ENCODE measurements at regions not wholly inside any gene's neighbourhood (a gene's known extent, or its start where the extent isn't known, plus 50 kb on each side); places are given as distances from the start of the nearest gene placed in this dataset.

GRCh38 chr5:162544905-162545304 is 477.3 kb downstream of the GABRG2 start:
- H3K36me3 ChIP-seq (ENCODE audit: control insufficient read depth, insufficient read depth, low read length): no peaks in the 10 kb centered on the region
- H3K79me2 ChIP-seq (ENCODE audit: control insufficient read depth, insufficient read depth, low read length): no peaks in the 10 kb centered on the region
- no peaks in the 10 kb centered on the region for H4K20me1 ChIP-seq (ENCODE audit: control insufficient read depth, extremely low read depth, insufficient read depth, low read length)
- no peak for TF ChIP-seq EZH2 (IDR thresholded peaks at IDR 0.05; ENCODE audit: low read length, missing control alignments)
- TF ChIP-seq, protein P1, sequence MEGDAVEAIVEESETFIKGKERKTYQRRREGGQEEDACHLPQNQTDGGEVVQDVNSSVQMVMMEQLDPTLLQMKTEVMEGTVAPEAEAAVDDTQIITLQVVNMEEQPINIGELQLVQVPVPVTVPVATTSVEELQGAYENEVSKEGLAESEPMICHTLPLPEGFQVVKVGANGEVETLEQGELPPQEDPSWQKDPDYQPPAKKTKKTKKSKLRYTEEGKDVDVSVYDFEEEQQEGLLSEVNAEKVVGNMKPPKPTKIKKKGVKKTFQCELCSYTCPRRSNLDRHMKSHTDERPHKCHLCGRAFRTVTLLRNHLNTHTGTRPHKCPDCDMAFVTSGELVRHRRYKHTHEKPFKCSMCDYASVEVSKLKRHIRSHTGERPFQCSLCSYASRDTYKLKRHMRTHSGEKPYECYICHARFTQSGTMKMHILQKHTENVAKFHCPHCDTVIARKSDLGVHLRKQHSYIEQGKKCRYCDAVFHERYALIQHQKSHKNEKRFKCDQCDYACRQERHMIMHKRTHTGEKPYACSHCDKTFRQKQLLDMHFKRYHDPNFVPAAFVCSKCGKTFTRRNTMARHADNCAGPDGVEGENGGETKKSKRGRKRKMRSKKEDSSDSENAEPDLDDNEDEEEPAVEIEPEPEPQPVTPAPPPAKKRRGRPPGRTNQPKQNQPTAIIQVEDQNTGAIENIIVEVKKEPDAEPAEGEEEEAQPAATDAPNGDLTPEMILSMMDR (conservative IDR thresholded peaks at IDR 0.05 in 1 of 2, IDR thresholded peaks at IDR 0.05 in 1 of 2; ENCODE audit: low read depth in 1 of 2, low read length in 2 of 2): no peak
- no peak overlapping the region for H3K9ac ChIP-seq (ENCODE audit: insufficient read depth, low read length)
- no peaks in the 10 kb centered on the region for H3K9me3 ChIP-seq (ENCODE audit: control insufficient read depth, insufficient read depth, low read depth, low read length)
- no peaks in the 10 kb centered on the region for H3K27me3 ChIP-seq (ENCODE audit: control insufficient read depth, insufficient read depth, low read length)
- no peaks in the 10 kb centered on the region for H3K4me1 ChIP-seq (ENCODE audit: control insufficient read depth, extremely low read depth, insufficient read depth, low read length)
- H3K4me3 ChIP-seq (replicated peaks in 1 of 4; ENCODE audit: control extremely low read depth in 1 of 4, insufficient read depth in 1 of 4, low read depth in 3 of 4, low read length in 4 of 4): no peak overlapping the region
- no peak overlapping the region for H3K4me2 ChIP-seq (ENCODE audit: extremely low read depth, insufficient read depth, low read length)
- no peak for DNase-seq (ENCODE audit: low read depth in 2 of 2)
- no peak overlapping the region for H3K27ac ChIP-seq (ENCODE audit: insufficient read depth, low read length)
- no peak overlapping the region for H2AFZ ChIP-seq (ENCODE audit: low read length)

- no peak overlapping the region for H3K9ac ChIP-seq (ENCODE audit: insufficient read depth, low read length)
- no peaks in the 10 kb centered on the region for H3K9me3 ChIP-seq (ENCODE audit: control insufficient read depth, insufficient read depth, low read depth, low read length)
- H3K36me3 ChIP-seq (ENCODE audit: control insufficient read depth, insufficient read depth, low read length): no peaks in the 10 kb centered on the region
- no peak for DNase-seq (ENCODE audit: low read depth in 2 of 2)
- no peaks in the 10 kb centered on the region for H3K79me2 ChIP-seq (ENCODE audit: control insufficient read depth, insufficient read depth, low read length)
- no peaks in the 10 kb centered on the region for H3K4me1 ChIP-seq (ENCODE audit: control insufficient read depth, extremely low read depth, insufficient read depth, low read length)
- no peaks in the 10 kb centered on the region for H3K27me3 ChIP-seq (ENCODE audit: control insufficient read depth, insufficient read depth, low read length)
- H3K4me3 ChIP-seq (replicated peaks in 1 of 4; ENCODE audit: control extremely low read depth in 1 of 4, insufficient read depth in 1 of 4, low read depth in 3 of 4, low read length in 4 of 4): no peak overlapping the region
- H3K27ac ChIP-seq (ENCODE audit: insufficient read depth, low read length): no peak overlapping the region
- H3K4me2 ChIP-seq (ENCODE audit: extremely low read depth, insufficient read depth, low read length): no peak overlapping the region
- H2AFZ ChIP-seq (ENCODE audit: low read length): no peak overlapping the region
- no peak for TF ChIP-seq EZH2 (IDR thresholded peaks at IDR 0.05; ENCODE audit: low read length, missing control alignments)
- TF ChIP-seq, protein P1 (conservative IDR thresholded peaks at IDR 0.05 in 1 of 2, IDR thresholded peaks at IDR 0.05 in 1 of 2; ENCODE audit: low read depth in 1 of 2, low read length in 2 of 2): no peak
- H4K20me1 ChIP-seq (ENCODE audit: control insufficient read depth, extremely low read depth, insufficient read depth, low read length): no peaks in the 10 kb centered on the region
Measured at GRCh38 chr5:162550236-162550635, 482.7 kb downstream of the GABRG2 start.

DNA sequence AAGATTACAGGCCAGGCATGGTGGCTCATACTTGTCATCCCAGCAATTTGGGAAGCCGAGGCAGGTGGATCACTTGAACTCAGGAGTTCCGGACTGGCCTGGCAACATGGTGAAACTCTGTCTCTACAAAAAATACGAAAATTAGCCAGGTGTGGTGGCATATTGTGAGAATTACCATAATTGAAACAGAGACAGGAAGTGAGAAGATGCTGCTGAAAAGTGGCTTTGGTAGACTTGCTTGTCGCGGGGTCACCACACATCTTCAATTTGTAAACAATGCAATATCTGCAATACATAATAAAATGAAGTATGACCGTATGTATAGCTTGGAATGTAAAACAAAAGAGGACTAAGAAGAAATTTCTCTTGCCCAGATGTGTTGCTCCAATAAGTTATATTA is 490.5 kb downstream of the GABRG2 start:
- no peaks in the 10 kb centered on the region for H3K79me2 ChIP-seq (ENCODE audit: control insufficient read depth, insufficient read depth, low read length)
- H3K4me2 ChIP-seq (ENCODE audit: extremely low read depth, insufficient read depth, low read length): no peak overlapping the region

More for the DNA sequence above, 490.5 kb downstream of the GABRG2 start:
- Histone ChIP-seq H3K4me3 (replicated peaks in 1 of 4; ENCODE audit: control extremely low read depth in 1 of 4, insufficient read depth in 1 of 4, low read depth in 3 of 4, low read length in 4 of 4) (no peak overlapping the region), H3K9ac (ENCODE audit: insufficient read depth, low read length) (no peak overlapping the region), H3K27ac (ENCODE audit: insufficient read depth, low read length) (no peak overlapping the region), H3K27me3 (ENCODE audit: control insufficient read depth, insufficient read depth, low read length) (no peaks in the 10 kb centered on the region), H4K20me1 (ENCODE audit: control insufficient read depth, extremely low read depth, insufficient read depth, low read length) (no peaks in the 10 kb centered on the region), H2AFZ (ENCODE audit: low read length) (no peak overlapping the region), H3K9me3 (ENCODE audit: control insufficient read depth, insufficient read depth, low read depth, low read length) (no peaks in the 10 kb centered on the region), H3K4me1 (ENCODE audit: control insufficient read depth, extremely low read depth, insufficient read depth, low read length) (no peaks in the 10 kb centered on the region), H3K36me3 (ENCODE audit: control insufficient read depth, insufficient read depth, low read length) (no peaks in the 10 kb centered on the region)
- DNase-seq (ENCODE audit: low read depth in 2 of 2): no peak
- TF ChIP-seq, protein P1 (conservative IDR thresholded peaks at IDR 0.05 in 1 of 2, IDR thresholded peaks at IDR 0.05 in 1 of 2; ENCODE audit: low read depth in 1 of 2, low read length in 2 of 2): no peak
- TF ChIP-seq EZH2 (IDR thresholded peaks at IDR 0.05; ENCODE audit: low read length, missing control alignments): no peak
